ENCODE measurements at regions not wholly inside any gene's neighbourhood (a gene's known extent, or its start where the extent isn't known, plus 50 kb on each side); places are given as distances from the start of the nearest gene placed in this dataset.

- Histone ChIP-seq H3K4me3 (no peak overlapping the region), H3K79me2 (replicated peaks; ENCODE audit: insufficient read depth) (no peaks in the 10 kb centered on the region), H3F3A (replicated peaks; ENCODE audit: low read depth) (no peaks in the 10 kb centered on the region), H3K27me3 (ENCODE audit: insufficient read depth) (no peaks in the 10 kb centered on the region), H3K27ac (ENCODE audit: low read depth) (no peak overlapping the region), H3K9me2 (ENCODE audit: insufficient read depth) (peaks cover 3% of the 10 kb centered on the region; the same call in 1 of the 2 replicates), H3K4me2 (no peak overlapping the region), H4K20me1 (replicated peaks; ENCODE audit: insufficient read depth) (no peaks in the 10 kb centered on the region), H3K4me1 (ENCODE audit: insufficient read depth) (no peaks in the 10 kb centered on the region), H3K36me3 (ENCODE audit: insufficient read depth) (peaks cover 8% of the 10 kb centered on the region; the same call in 1 of the 2 replicates), H2AFZ (no peak overlapping the region)
- no peak for DNase-seq (ENCODE audit: low spot score)
- no peak overlapping the region for H3K27ac Mint-ChIP-seq
- H3K4me1 Mint-ChIP-seq: no peaks in the 10 kb centered on the region; the same call in 2 of the 3 replicates
- ATAC-seq: no peak
- peaks cover 8% of the 10 kb centered on the region for H3K27me3 Mint-ChIP-seq (ENCODE audit: insufficient read depth, low read depth, poor library complexity)
- no peak overlapping the region for H3K4me3 Mint-ChIP-seq
- peaks cover 28% of the 10 kb centered on the region for H3K9me3 Mint-ChIP-seq
- H3K36me3 Mint-ChIP-seq (ENCODE audit: low read depth): peaks cover 23% of the 10 kb centered on the region; the same call in 2 of the 3 replicates
- TF ChIP-seq EZH2 (IDR thresholded peaks at IDR 0.05; ENCODE audit: low read depth, unreplicated experiment) (no peak), ZNF331 (CRISPR knock-in tag; IDR thresholded peaks at IDR 0.05; ENCODE audit: low read depth) (no peak), CTCF (conservative IDR thresholded peaks at IDR 0.05; ENCODE audit: low read depth in 2 of 2) (no peak), JUNB (IDR thresholded peaks at IDR 0.05; ENCODE audit: unreplicated experiment) (no peak), REST (IDR thresholded peaks at IDR 0.05; ENCODE audit: unreplicated experiment) (no peak), CREB1 (CRISPR knock-in tag; IDR thresholded peaks at IDR 0.05; ENCODE audit: low read depth) (no peak), ETS1 (IDR thresholded peaks at IDR 0.05) (no peak), ZNF462 (CRISPR knock-in tag; IDR thresholded peaks at IDR 0.05) (no peak), EZH2phosphoT487 (IDR thresholded peaks at IDR 0.05; ENCODE audit: unreplicated experiment) (no peak), STAT1 (IDR thresholded peaks at IDR 0.05; ENCODE audit: unreplicated experiment) (no peak), NANOG (IDR thresholded peaks at IDR 0.05; ENCODE audit: borderline replicate concordance) (no peak), POLR2AphosphoS5 (IDR thresholded peaks at IDR 0.05; ENCODE audit: low read depth) (no peak), ZNF114 (CRISPR knock-in tag; IDR thresholded peaks at IDR 0.05) (no peak)
These were observed 647.7 kb upstream of the FSHR start for GRCh38 chr2:49801898-49802450.

All from GM23338 (cell line).